ENCODE measurements at regions not wholly inside any gene's neighbourhood (a gene's known extent, or its start where the extent isn't known, plus 50 kb on each side); places are given as distances from the start of the nearest gene placed in this dataset.

DNA sequence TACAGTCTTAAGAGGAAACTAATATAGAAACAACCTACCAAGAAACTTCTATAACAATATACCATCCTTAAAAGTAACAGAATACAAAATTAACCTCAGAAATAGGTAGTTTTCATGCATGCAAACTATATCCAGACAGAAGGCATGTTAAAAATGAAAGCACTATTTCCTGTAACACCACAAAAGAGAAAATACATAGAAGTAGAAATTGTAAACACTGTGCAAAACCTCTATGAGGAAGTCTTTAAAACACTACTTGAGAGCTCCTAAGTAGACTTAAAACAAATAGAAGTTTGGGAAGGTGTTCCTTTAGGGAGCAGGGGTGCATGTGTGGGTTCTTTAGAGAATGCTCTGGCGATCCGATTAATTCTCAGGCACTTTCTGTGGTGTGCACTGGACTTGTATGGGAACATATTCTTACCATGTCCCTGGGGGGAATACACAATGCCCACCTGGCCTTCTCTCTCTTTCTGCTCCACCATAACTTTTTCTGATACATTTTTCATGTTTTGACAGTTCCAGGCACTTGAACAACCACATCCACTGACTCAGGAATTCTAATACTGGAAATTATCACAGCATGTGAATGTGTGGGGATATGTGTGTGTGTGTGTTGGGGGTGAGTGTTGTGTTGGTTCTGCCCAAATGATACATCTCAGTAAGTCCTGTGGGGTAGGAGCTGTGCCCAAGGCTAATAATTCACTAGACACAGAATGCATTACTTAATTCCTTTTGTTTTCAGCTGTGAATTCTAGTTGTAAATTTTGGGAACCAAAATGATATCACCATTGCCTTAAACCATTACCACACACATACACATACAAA, 866.3 kb upstream of the B3GALT2 start:
- TF ChIP-seq, protein P1, sequence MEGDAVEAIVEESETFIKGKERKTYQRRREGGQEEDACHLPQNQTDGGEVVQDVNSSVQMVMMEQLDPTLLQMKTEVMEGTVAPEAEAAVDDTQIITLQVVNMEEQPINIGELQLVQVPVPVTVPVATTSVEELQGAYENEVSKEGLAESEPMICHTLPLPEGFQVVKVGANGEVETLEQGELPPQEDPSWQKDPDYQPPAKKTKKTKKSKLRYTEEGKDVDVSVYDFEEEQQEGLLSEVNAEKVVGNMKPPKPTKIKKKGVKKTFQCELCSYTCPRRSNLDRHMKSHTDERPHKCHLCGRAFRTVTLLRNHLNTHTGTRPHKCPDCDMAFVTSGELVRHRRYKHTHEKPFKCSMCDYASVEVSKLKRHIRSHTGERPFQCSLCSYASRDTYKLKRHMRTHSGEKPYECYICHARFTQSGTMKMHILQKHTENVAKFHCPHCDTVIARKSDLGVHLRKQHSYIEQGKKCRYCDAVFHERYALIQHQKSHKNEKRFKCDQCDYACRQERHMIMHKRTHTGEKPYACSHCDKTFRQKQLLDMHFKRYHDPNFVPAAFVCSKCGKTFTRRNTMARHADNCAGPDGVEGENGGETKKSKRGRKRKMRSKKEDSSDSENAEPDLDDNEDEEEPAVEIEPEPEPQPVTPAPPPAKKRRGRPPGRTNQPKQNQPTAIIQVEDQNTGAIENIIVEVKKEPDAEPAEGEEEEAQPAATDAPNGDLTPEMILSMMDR (IDR thresholded peaks at IDR 0.05): no peak
- H3K4me3 Mint-ChIP-seq: no peak overlapping the region
- H3K36me3 Mint-ChIP-seq (ENCODE audit: low read depth): no peaks in the 10 kb centered on the region
- peaks cover 13% of the 10 kb centered on the region for H3K4me1 Mint-ChIP-seq
- no peak for DNase-seq
- no peaks in the 10 kb centered on the region for H3K9me3 Mint-ChIP-seq
- H3K27me3 Mint-ChIP-seq (ENCODE audit: low read depth, poor library complexity): peaks cover 3% of the 10 kb centered on the region
- H3K27ac Mint-ChIP-seq: no peak overlapping the region

DNA sequence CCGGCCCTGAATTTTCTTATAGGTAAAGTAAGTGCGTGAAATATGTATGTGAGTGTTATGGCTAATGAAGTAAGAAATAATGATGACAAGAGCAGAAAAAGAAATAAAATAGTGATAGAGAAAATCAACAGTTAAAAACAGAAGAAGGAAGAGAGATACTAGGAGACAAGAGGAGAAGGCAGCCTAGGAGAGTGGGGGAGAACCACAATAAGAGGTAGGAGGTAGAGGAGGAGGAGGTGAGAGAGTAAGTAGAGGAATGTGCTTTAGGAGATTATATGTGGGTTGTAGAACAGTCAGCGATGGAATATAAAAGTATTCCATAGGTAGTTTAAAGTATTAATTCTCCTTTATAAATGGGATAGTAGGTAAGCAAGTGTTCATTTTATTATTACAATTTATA, 861.5 kb upstream of the B3GALT2 start:
- TF ChIP-seq, protein P1 (IDR thresholded peaks at IDR 0.05): no peak
- DNase-seq: no peak
- Mint-ChIP-seq H3K9me3 (no peaks in the 10 kb centered on the region), H3K4me3 (no peak overlapping the region), H3K36me3 (ENCODE audit: low read depth) (no peaks in the 10 kb centered on the region), H3K4me1 (peaks cover 34% of the 10 kb centered on the region), H3K27ac (peak overlapping the region; percentile 44), H3K27me3 (ENCODE audit: low read depth, poor library complexity) (peaks cover 3% of the 10 kb centered on the region)

DNA sequence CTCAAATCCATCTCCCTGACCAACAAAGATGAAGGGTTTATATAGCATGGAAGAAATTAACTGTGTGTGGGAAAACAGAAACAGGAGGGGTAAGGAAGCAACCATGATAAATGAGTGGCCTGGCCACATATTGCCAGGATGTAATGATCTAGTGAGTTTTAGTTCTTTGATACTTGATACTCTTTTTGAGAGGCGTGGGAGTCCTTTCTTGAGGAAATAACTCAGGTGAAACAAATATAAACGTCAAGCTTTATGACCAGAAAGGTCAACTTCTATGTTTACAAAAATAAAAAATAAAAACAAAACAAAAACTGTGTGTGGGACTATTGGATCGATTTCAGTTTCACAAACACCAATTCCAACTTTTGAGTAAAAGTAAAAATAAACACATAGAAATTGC, 860.8 kb upstream of the B3GALT2 start:
- TF ChIP-seq, protein P1 (IDR thresholded peaks at IDR 0.05): no peak
- H3K27me3 Mint-ChIP-seq (ENCODE audit: low read depth, poor library complexity): peaks cover 3% of the 10 kb centered on the region
- no peaks in the 10 kb centered on the region for H3K9me3 Mint-ChIP-seq
- no peaks in the 10 kb centered on the region for H3K36me3 Mint-ChIP-seq (ENCODE audit: low read depth)
- H3K4me1 Mint-ChIP-seq: peaks cover 34% of the 10 kb centered on the region
- DNase-seq: peak; percentile 6
- peak overlapping the region; percentile 89 for H3K27ac Mint-ChIP-seq
- H3K4me3 Mint-ChIP-seq: no peak overlapping the region

DNA sequence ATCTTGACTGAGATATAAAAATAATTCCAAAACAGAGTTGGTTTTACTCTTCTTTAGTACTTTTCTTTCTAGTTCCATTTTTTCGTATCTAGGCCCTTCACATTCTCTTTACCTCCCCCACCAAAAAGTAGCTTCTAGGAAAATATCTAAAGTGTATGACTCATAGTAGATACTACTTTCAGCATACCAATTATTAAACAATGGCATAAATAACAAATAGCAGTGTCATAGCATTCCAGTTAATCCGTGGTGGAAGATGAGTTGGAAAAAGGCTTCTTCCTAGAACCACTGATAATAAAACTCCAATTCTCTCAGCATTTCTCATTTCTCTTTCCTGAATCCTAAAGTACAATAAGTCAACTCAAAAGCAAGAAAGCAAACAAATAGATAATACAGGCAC, 859.0 kb upstream of the B3GALT2 start:
- no peaks in the 10 kb centered on the region for H3K9me3 Mint-ChIP-seq
- H3K27ac Mint-ChIP-seq: peak overlapping the region; percentile 28
- no peaks in the 10 kb centered on the region for H3K36me3 Mint-ChIP-seq (ENCODE audit: low read depth)
- TF ChIP-seq, protein P1 (IDR thresholded peaks at IDR 0.05): no peak
- DNase-seq: no peak
- H3K4me3 Mint-ChIP-seq: no peak overlapping the region
- H3K27me3 Mint-ChIP-seq (ENCODE audit: low read depth, poor library complexity): peaks cover 3% of the 10 kb centered on the region
- H3K4me1 Mint-ChIP-seq: peaks cover 34% of the 10 kb centered on the region

DNA sequence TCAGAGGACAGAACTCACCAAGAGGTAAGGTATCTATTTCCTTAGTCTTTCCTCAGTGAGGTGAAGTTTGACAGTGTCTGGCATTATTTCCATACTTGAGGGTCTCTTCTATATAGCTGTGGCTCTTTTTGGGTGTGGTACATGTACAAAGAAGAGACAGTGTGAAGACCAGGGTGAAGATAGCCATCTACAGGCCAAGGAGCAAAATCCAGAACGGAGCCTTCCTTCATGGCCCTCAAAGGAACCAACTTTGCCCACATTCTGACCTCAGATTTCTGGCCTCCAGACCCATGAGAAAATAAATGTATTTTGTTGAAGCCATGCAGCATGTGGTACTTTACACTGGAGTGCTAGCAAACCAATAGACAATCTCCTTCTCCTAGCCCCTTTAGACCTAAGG, 858.5 kb upstream of the B3GALT2 start:
- Mint-ChIP-seq H3K36me3 (ENCODE audit: low read depth) (no peaks in the 10 kb centered on the region), H3K4me1 (peaks cover 34% of the 10 kb centered on the region), H3K27me3 (ENCODE audit: low read depth, poor library complexity) (peaks cover 3% of the 10 kb centered on the region), H3K27ac (no peak overlapping the region), H3K4me3 (no peak overlapping the region), H3K9me3 (no peaks in the 10 kb centered on the region)
- TF ChIP-seq, protein P1 (IDR thresholded peaks at IDR 0.05): no peak
- no peak for DNase-seq
